ENCODE measurements at regions not wholly inside any gene's neighbourhood (a gene's known extent, or its start where the extent isn't known, plus 50 kb on each side); places are given as distances from the start of the nearest gene placed in this dataset.

- H3K4me1 Mint-ChIP-seq (ENCODE audit: low read depth, unreplicated experiment): no peaks in the 10 kb centered on the region
These were observed 67.0 kb upstream of the ZNF804B start for GRCh38 chr7:88692493-88692892.

GRCh38 chr7:88689821-88690220 is 69.7 kb upstream of the ZNF804B start:
- intact Hi-C loops (cut with micrococcal nuclease; ENCODE audit: unreplicated experiment): no loop called here
- no peaks in the 10 kb centered on the region for H3K27me3 Mint-ChIP-seq (ENCODE audit: insufficient read depth, unreplicated experiment)
- no peak for TF ChIP-seq CTCF (IDR thresholded peaks at IDR 0.05; ENCODE audit: insufficient read depth in 1 of 2, low read depth in 1 of 2, low read length in 1 of 2, severe bottlenecking in 1 of 2, unreplicated experiment in 1 of 2)
- CTCF ChIA-PET: no interaction called here
- DNase-seq: no peak
- no peaks in the 10 kb centered on the region for H3K9me3 ChIP-seq
- H3K4me3 ChIP-seq (ENCODE audit: low read depth, low read length): no peak overlapping the region
- H3K27me3 ChIP-seq (replicated peaks; ENCODE audit: control insufficient read depth, insufficient read depth, low read length): no peaks in the 10 kb centered on the region
- H3K4me1 Mint-ChIP-seq (ENCODE audit: low read depth, unreplicated experiment): no peaks in the 10 kb centered on the region
- no peak overlapping the region for H3K4me3 Mint-ChIP-seq (ENCODE audit: unreplicated experiment)
- H3K27ac Mint-ChIP-seq (ENCODE audit: unreplicated experiment): no peak overlapping the region
- H3K4me1 ChIP-seq: no peaks in the 10 kb centered on the region
- POLR2A ChIA-PET: no interaction called here
- no peaks in the 10 kb centered on the region for H3K9me3 Mint-ChIP-seq (ENCODE audit: unreplicated experiment)
- H3K36me3 ChIP-seq (ENCODE audit: control insufficient read depth, insufficient read depth, low read length): no peaks in the 10 kb centered on the region
- no peaks in the 10 kb centered on the region for H3K36me3 Mint-ChIP-seq (ENCODE audit: insufficient read depth, unreplicated experiment)
- BruUV-seq (replicated peaks): no TSS peak

More at GRCh38 chr7:88692493-88692892, 67.0 kb upstream of the ZNF804B start:
- no peak overlapping the region for H3K4me3 Mint-ChIP-seq (ENCODE audit: unreplicated experiment)
- no peak overlapping the region for H3K27ac Mint-ChIP-seq (ENCODE audit: unreplicated experiment)
- H3K27me3 Mint-ChIP-seq (ENCODE audit: insufficient read depth, unreplicated experiment): no peaks in the 10 kb centered on the region
- Histone ChIP-seq H3K4me3 (ENCODE audit: low read depth, low read length) (no peak overlapping the region), H3K4me1 (no peaks in the 10 kb centered on the region), H3K9me3 (no peaks in the 10 kb centered on the region), H3K36me3 (ENCODE audit: control insufficient read depth, insufficient read depth, low read length) (no peaks in the 10 kb centered on the region), H3K27me3 (replicated peaks; ENCODE audit: control insufficient read depth, insufficient read depth, low read length) (no peaks in the 10 kb centered on the region)
- ChIA-PET CTCF (no interaction called here), POLR2A (no interaction called here)
- H3K9me3 Mint-ChIP-seq (ENCODE audit: unreplicated experiment): no peaks in the 10 kb centered on the region
- intact Hi-C loops (cut with micrococcal nuclease; ENCODE audit: unreplicated experiment): no loop called here
- BruUV-seq (replicated peaks): no TSS peak
- no peaks in the 10 kb centered on the region for H3K36me3 Mint-ChIP-seq (ENCODE audit: insufficient read depth, unreplicated experiment)
- no peak for DNase-seq
- no peak for TF ChIP-seq CTCF (IDR thresholded peaks at IDR 0.05; ENCODE audit: insufficient read depth in 1 of 2, low read depth in 1 of 2, low read length in 1 of 2, severe bottlenecking in 1 of 2, unreplicated experiment in 1 of 2)

GRCh38 chr7:88688222-88688621 is 71.3 kb upstream of the ZNF804B start:
- no peak overlapping the region for H3K27ac Mint-ChIP-seq (ENCODE audit: unreplicated experiment)
- no TSS peak for BruUV-seq (replicated peaks)
- no peak overlapping the region for H3K4me3 ChIP-seq (ENCODE audit: low read depth, low read length)
- no peak for TF ChIP-seq CTCF (IDR thresholded peaks at IDR 0.05; ENCODE audit: insufficient read depth in 1 of 2, low read depth in 1 of 2, low read length in 1 of 2, severe bottlenecking in 1 of 2, unreplicated experiment in 1 of 2)
- H3K27me3 Mint-ChIP-seq (ENCODE audit: insufficient read depth, unreplicated experiment): no peaks in the 10 kb centered on the region
- no peaks in the 10 kb centered on the region for H3K4me1 Mint-ChIP-seq (ENCODE audit: low read depth, unreplicated experiment)
- no peaks in the 10 kb centered on the region for H3K36me3 Mint-ChIP-seq (ENCODE audit: insufficient read depth, unreplicated experiment)
- no peaks in the 10 kb centered on the region for H3K9me3 ChIP-seq
- no peaks in the 10 kb centered on the region for H3K27me3 ChIP-seq (replicated peaks; ENCODE audit: control insufficient read depth, insufficient read depth, low read length)
- no peak for DNase-seq
- ChIA-PET CTCF (no interaction called here), POLR2A (no interaction called here)
- H3K4me3 Mint-ChIP-seq (ENCODE audit: unreplicated experiment): no peak overlapping the region
- H3K9me3 Mint-ChIP-seq (ENCODE audit: unreplicated experiment): no peaks in the 10 kb centered on the region
- intact Hi-C loops (cut with micrococcal nuclease; ENCODE audit: unreplicated experiment): no loop called here
- no peaks in the 10 kb centered on the region for H3K4me1 ChIP-seq
- H3K36me3 ChIP-seq (ENCODE audit: control insufficient read depth, insufficient read depth, low read length): no peaks in the 10 kb centered on the region
